Amniotic epithelial cell (primary cell): ENCODE measurements at regions not wholly inside any gene's neighbourhood (a gene's known extent, or its start where the extent isn't known, plus 50 kb on each side); places are given as distances from the start of the nearest gene placed in this dataset.
"Not testable (repeated sequence)": the region's sequence is repeated elsewhere in the genome, so short reads cannot be mapped to it uniquely, and the experiment has no call there.

ENCODE experiments used
- DNase-seq: peaks from one replicate; pipeline ENCODE4 v3.0.0-alpha.2; 2010; ENCODE audit warnings: low read depth

- peak; percentile 90 for DNase-seq
These were observed 66.7 kb upstream of the MYO3A start for GRCh38 chr10:25867321-25867720.

GRCh38 chr10:25869067-25869591, 64.9 kb upstream of the MYO3A start:
- no peak for DNase-seq

GRCh38 chr10:25869609-25870008, 64.4 kb upstream of the MYO3A start:
- no peak for DNase-seq

- not testable (repeated sequence) for DNase-seq
These were observed 59.6 kb upstream of the MYO3A start for GRCh38 chr10:25874402-25874801.

- peak; percentile 60 for DNase-seq
These were observed 58.4 kb upstream of the MYO3A start for GRCh38 chr10:25875556-25876165.

GRCh38 chr10:25877296-25877695, 56.7 kb upstream of the MYO3A start:
- DNase-seq, result no peak
